Sciatic nerve (tissue), 2 donors: ENCODE measurements at regions not wholly inside any gene's neighbourhood (a gene's known extent, or its start where the extent isn't known, plus 50 kb on each side); places are given as distances from the start of the nearest gene placed in this dataset.

Source experiments
- ATAC-seq: fragments of 200-7000 bp; cut with Tn5 transposase; one replicate; pipeline ENCODE4 v1.9.1; 2020; ENCODE audit warnings: mild to moderate bottlenecking, moderate library complexity
- DNase-seq: peaks from one replicate; pipeline ENCODE4 v3.0.0-alpha.2; 2020; ENCODE audit warnings: low spot score
- intact Hi-C: fragments of 100-400 bp; cut with DNase I; formaldehyde crosslinking; loops from one replicate; pipeline ENCODE4 v1.14.2; 2022
- donor health status: DM: no; HTN: no; CAD: no.
- donor health status: DM: no; HTN: no; CAD: no.

DNA sequence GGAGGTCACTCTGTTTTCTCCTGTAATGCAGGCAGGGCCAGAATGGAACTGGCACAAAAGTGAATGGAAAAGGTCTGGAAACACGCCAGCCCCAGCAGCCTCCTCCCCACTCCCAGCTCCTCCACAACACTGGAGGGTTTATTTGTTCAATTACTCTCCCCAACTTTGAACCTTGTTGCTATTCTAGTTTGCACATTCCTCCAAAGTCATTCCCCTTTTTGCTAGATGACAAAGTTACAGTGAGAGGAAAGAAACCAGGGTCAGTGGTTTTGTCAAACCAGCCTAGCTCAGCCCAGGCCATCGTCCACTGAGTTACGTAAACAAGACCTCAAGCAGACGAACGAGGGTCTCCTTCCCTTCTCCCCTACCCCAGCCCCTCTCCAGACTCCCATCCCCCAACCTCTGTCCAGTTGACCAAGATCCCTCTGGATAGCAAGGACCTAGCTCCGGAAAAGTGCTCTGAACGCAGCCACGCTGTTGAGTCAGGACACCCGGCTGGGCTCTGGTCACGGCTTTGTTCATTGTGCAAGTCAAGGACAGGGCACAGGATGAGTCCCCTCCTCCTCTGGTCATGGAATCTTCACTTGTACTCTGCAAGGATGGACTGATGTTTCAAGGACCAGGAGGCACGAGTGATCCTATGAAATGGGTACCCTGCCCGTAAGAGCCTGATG lies 180.0 kb downstream of the USP12 start:
- DNase-seq (peak; percentile 56), ATAC-seq (peak; percentile 71)
- intact Hi-C loops: no loop called here

DNA sequence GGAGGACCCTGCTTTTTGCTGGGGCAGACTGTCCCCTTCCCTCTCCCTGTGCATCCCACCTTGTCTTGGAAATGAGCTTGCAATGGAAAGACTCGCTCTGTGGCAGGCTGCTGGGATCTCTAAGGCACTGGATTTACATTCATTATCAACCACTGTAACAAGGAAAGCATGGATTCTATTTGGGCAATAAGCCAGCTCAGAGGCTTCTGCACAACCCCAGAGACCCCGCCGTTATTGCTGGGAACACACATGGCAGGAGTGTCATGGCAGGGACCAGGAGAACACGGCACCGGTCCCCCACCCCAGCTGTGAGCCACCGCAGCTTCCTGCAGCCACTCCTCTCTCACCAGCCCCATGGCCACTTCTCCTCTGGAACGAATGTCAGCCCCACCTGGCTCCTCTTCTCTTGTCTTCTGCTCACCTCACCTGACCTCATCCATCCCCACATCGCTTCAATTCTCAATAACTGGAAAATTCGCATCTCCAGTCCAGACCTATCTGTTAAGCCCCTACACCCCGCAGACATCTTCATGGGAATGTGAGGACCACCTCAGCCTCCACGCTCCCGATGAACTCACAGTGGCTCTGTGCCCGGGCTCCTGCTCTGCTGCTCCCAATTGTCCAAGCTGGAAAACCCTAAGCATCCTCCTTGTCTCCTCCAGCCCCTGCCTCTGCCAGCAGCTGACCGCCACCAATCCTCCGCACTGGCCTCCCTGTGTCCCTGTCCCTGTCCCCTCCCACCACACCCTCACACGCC lies 181.5 kb downstream of the USP12 start:
- peak; percentile 45 for DNase-seq
- intact Hi-C loops: loop anchor here (5.0 kb wide), 1 partner anchor 182 kb away; the partner anchor contains the start of gene USP12
- no peak for ATAC-seq

DNA sequence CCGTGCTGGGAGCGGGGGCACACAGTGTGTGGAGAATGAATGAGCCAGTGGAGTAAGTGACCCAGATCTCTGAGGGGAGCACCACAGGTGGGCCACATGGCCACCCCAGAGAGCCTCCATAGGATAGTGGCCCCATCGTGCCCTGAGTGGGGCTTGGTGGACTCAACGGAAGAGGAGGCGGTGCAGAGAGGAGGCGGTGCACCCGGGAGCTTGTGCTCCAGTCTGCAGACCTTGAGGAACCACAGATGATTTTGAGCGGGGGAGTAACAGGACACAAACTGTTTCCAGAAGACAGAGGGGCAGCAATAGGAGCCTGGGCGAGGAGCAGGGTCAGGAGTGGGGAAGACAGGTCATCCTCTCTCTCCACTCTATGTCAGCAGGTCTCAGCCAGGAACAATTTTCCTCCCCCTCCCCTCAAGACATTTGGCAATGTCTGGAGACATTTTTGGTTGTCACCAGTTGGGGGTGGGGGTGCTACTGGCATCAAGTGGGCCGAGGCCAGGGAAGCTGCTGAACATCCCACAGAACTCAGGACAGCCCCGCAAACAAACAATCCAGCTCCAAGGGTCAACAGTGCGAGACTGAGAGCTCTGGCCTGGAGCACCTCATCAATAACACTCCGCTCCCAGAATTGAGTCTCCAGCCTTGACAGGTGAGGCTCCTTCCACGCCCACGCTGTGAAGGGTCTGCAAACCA lies 182.2 kb downstream of the USP12 start:
- no peak for ATAC-seq
- intact Hi-C loops: loop anchor here (5.0 kb wide), 1 partner anchor 183 kb away; the partner anchor contains the start of gene USP12
- peak; percentile 33 for DNase-seq

GRCh38 chr13:26988059-26988769 lies 183.4 kb downstream of the USP12 start:
- ATAC-seq: no peak
- peak; percentile 13 for DNase-seq
- intact Hi-C loops: loop anchor here (5.0 kb wide), 1 partner anchor 184 kb away; the partner anchor contains the start of gene USP12

DNA sequence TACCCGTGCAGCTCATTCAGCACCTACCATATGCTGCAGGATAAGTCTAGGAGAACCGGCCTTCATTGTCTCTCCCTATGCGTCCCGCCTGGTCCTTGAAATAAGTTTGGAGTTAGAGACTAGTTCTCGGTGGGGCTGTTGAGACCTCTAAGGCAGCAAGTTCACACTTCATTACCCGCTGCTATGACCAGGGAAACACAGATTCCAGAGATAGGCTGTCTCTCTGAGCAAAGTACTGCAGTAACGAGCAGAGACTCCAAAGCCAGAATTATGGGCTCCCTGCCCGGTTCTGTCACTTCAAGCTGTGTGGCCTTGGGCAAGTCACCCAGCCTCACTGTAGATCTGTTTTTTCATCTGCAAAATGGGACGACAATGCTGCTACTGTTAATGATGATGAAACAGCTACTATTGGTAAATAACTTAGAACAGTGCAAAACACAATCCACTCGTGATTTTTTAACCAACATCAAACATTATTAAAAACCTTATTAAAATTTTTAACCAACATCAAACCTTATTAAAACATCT lies 184.1 kb downstream of the USP12 start:
- intact Hi-C loops: loop anchor here (5.0 kb wide), 1 partner anchor 185 kb away; the partner anchor contains the start of gene USP12
- no peak for ATAC-seq
- DNase-seq: peak; percentile 27

DNA sequence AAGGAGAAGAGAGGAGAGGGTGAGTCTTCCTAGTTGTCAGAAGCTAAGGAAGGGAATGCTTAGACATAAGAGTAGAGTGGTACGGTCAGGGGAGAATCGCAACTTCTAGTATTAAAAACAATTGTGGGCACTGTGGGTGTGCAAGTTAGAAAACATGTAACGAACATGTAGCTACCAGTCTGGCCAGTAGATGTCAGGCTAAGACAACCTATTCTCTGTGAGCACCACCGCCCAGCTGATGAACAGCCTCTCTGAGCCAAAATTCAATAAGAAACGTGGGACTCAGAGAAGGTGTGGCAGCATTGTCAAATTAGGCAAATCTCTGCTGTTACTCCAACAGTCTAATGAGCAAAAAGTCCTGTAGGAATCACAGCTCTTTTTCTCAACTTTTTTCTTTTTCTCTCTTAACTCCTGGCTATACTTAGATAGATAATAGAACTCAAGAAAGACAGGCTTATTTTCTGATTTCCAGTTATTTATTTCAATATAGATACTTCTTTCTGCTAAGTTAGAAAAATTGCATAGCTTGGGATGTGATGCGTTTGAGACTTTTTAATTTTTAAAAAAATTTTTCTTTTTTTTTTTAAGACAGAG lies 186.2 kb downstream of the USP12 start:
- ATAC-seq (peak; percentile 83), DNase-seq (peak; percentile 75)
- intact Hi-C loops: loop anchor here (5.0 kb wide), 1 partner anchor 187 kb away; the partner anchor contains the start of gene USP12

- ATAC-seq: no peak
- intact Hi-C loops: no loop called here
- no peak for DNase-seq
These were observed 187.3 kb downstream of the USP12 start for GRCh38 chr13:26984337-26984736.

DNA sequence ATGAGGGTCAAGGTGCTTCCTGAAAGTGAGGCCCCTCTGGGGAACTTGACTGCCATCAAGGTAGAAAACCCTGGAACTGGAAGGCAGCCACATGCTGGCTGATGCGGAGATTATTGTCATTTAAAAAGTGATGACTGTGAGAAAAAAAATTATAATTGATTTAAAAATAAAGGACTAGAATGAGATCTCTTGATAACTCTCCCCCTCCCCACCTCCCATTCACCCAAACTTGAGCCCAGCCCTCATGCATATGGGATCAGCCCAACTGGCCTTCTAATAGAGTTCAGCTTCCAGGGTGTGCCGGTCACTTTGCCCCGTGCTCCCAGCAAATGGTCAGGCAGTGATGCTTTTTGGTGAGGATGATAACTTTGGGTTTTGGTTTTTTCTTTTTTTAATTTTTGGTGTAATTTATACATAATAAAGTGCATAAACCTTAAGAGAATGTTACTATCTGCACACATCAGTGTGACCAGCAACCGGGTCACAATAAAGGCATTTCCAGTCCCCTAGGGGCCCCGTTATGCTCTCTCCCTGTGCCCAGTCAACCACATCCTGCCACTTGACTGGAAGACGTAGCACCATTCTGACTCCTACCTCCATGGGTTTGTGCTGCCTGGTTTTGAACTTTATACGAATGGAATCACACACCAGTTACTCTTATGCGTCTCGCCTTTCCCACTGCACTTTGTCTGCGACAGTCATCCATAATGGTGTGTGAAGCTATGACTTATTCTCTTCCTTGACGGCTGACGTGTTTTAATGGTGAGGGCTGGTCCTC lies 187.9 kb downstream of the USP12 start:
- intact Hi-C loops: no loop called here
- DNase-seq: no peak
- ATAC-seq: no peak

GRCh38 chr13:26980099-26981031 lies 191.2 kb downstream of the USP12 start:
- intact Hi-C loops: no loop called here
- no peak for ATAC-seq

GRCh38 chr13:26979334-26979733 lies 192.3 kb downstream of the USP12 start:
- DNase-seq (no peak), ATAC-seq (no peak)
- intact Hi-C loops: no loop called here

More at GRCh38 chr13:26980099-26981031, 191.2 kb downstream of the USP12 start:
- no peak for DNase-seq

- DNase-seq (no peak), ATAC-seq (no peak)
- intact Hi-C loops: no loop called here
These were observed 193.3 kb downstream of the USP12 start for GRCh38 chr13:26978081-26978860.

DNA sequence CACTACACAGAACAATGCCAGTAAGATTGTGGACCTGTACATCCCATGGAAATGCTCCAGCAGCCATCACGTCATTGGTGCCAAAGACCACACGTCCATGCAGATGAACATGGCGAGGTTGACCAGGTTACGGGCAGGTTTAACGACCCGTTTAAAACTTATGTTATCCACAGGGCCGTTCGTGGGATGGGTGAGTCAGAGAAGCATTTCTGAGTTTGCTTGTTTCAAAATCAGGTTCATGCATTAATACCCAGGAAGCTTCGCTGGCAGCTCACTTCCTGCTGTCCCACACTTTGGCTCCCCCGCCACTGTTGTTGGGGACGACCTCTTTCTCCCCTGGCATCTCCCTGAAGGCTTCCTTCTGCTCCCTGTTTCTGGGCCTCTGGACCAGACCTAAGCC lies 194.1 kb downstream of the USP12 start:
- DNase-seq: no peak
- ATAC-seq: no peak
- intact Hi-C loops: loop anchor here (2.0 kb wide), 1 partner anchor 375 kb away; no protein-coding TSS in a partner anchor

GRCh38 chr13:26976313-26976712 lies 195.3 kb downstream of the USP12 start:
- no peak for DNase-seq
- no peak for ATAC-seq
- intact Hi-C loops: loop anchor here (2.0 kb wide), 1 partner anchor 376 kb away; no protein-coding TSS in a partner anchor

- ATAC-seq (no peak), DNase-seq (no peak)
- intact Hi-C loops: no loop called here
These were observed 197.7 kb downstream of the USP12 start for GRCh38 chr13:26973946-26974345.

DNA sequence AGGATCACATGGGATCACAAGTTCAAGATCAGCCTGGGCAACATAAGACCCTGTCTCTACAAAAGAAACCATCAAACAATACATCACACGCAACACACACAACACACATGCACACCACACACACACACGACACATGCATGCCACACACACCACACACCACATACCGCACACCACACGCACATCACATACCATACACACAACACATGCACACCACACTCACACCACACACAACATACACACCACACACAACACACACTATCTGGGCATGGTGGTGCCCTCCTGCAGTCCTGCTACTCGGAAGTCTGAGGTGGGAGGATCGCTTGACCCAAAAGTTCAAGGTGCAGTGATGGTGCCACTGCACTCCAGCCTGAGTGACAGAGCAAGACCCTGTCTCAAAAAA lies 198.3 kb downstream of the USP12 start:
- intact Hi-C loops: no loop called here
- no peak for ATAC-seq
- no peak for DNase-seq
